RWPE1 (cell line): ENCODE measurements at regions not wholly inside any gene's neighbourhood (a gene's known extent, or its start where the extent isn't known, plus 50 kb on each side); places are given as distances from the start of the nearest gene placed in this dataset.

Experiments used
- CTCF ChIA-PET: fragments of 350-600 bp; sonication (Branson Sonifier 250); formaldehyde crosslinking; extraction: SDS; loops from one replicate; lab custom pipeline; 2021; lab: Yijun Ruan, JAX
- POLR2A ChIA-PET: fragments of 400-600 bp; formaldehyde crosslinking; extraction: SDS; loops from one replicate; lab custom pipeline; 2020; ENCODE audit warnings: antibody characterized with exemption; ENCODE audit not compliant: low non-redundant PET; lab: Yijun Ruan, JAX
- DNase-seq: peaks from one replicate; pipeline ENCODE4 v3.0.0; 2012; ENCODE audit warnings: low spot score
- H3K27ac ChIP-seq: fragments of 450-650 bp; 2 replicates; pipeline ENCODE4 v1.5.1; 2017
- CTCF ChIP-seq: fragments of 450-650 bp; conservative IDR thresholded peaks from 2 replicates; pipeline ENCODE4 v1.5.1; 2017; ENCODE audit warnings: low read depth, mild to moderate bottlenecking

- TF ChIP-seq CTCF: no peak
- no peak for DNase-seq
- ChIA-PET POLR2A (no interaction called here), CTCF (no interaction called here)
- H3K27ac ChIP-seq: no peak overlapping the region
Observed at GRCh38 chr16:79723583-79724168, 123.1 kb upstream of the MAF start.

GRCh38 chr16:79721270-79721669 is 120.7 kb upstream of the MAF start:
- POLR2A ChIA-PET: no interaction called here
- H3K27ac ChIP-seq: no peak overlapping the region
- TF ChIP-seq CTCF: no peak
- CTCF ChIA-PET: no interaction called here
- no peak for DNase-seq

GRCh38 chr16:79717333-79718137 is 117.0 kb upstream of the MAF start:
- H3K27ac ChIP-seq: no peak overlapping the region
- no peak for DNase-seq
- ChIA-PET POLR2A (no interaction called here), CTCF (interaction anchor here (0.6 kb wide), 1 partner anchor 428 kb away, joined by 3 read pairs; no protein-coding TSS in a partner anchor)
- no peak for TF ChIP-seq CTCF

- DNase-seq: no peak
- no peak for TF ChIP-seq CTCF
- H3K27ac ChIP-seq: no peak overlapping the region
- ChIA-PET CTCF (no interaction called here), POLR2A (no interaction called here)
Observed at GRCh38 chr16:79716645-79717332, 116.3 kb upstream of the MAF start.

GRCh38 chr16:79715061-79715460 is 114.5 kb upstream of the MAF start:
- H3K27ac ChIP-seq: no peak overlapping the region
- TF ChIP-seq CTCF: no peak
- CTCF ChIA-PET: no interaction called here
- no peak for DNase-seq
- POLR2A ChIA-PET: no interaction called here

GRCh38 chr16:79714440-79714839 is 113.9 kb upstream of the MAF start:
- TF ChIP-seq CTCF: no peak
- POLR2A ChIA-PET: no interaction called here
- CTCF ChIA-PET: no interaction called here
- no peak overlapping the region for H3K27ac ChIP-seq
- no peak for DNase-seq
